ENCODE measurements at regions not wholly inside any gene's neighbourhood (a gene's known extent, or its start where the extent isn't known, plus 50 kb on each side); places are given as distances from the start of the nearest gene placed in this dataset.
"Not testable (repeated sequence)": the region's sequence is repeated elsewhere in the genome, so short reads cannot be mapped to it uniquely, and the experiment has no call there.

DNA sequence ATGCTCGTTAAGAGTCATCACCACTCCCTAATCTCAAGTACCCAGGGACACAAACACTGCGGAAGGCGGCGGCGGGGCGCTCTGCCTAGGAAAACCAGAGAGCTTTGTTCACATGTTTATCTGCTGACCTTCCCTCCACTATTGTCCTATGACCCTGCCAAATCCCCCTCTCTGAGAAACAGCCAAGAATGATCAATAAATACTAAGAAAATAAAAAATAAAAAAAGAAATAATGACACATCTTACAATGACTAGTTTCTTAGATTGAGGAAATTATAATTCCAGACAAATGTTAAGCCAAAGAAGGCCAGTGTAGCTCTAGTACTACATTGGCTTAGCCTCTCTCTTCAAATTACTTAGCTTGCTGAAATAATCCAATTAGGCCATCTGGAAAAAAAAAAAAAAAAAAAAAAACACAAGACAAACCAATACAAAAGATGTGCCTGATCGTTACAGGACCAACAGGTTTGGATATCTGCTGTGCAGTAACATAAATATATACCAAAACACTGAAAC, 58.0 kb downstream of the ANXA2R start:
- no peak for DNase-seq (ENCODE audit: unreplicated experiment)
- ChIA-PET CTCF (interaction anchor here (0.6 to 0.7 kb wide), 2 partner anchors 17 to 32 kb away, joined by 3 to 4 read pairs; no protein-coding TSS in a partner anchor), POLR2A (interaction anchor here (0.6 to 1.4 kb wide), 3 partner anchors 60 to 85 kb away, joined by 4 to 13 read pairs (median 4); no protein-coding TSS in a partner anchor)
- Mint-ChIP-seq H3K27ac (ENCODE audit: low read depth, unreplicated experiment) (peak overlapping the region; percentile 84), H3K4me3 (ENCODE audit: unreplicated experiment) (no peak overlapping the region), H3K4me1 (ENCODE audit: insufficient read depth, unreplicated experiment) (peaks cover 20% of the 10 kb centered on the region), H3K36me3 (ENCODE audit: insufficient read depth, unreplicated experiment) (no peaks in the 10 kb centered on the region), H3K27me3 (ENCODE audit: insufficient read depth, unreplicated experiment) (no peaks in the 10 kb centered on the region), H3K9me3 (ENCODE audit: unreplicated experiment) (no peaks in the 10 kb centered on the region)
- TF ChIP-seq, protein P1, sequence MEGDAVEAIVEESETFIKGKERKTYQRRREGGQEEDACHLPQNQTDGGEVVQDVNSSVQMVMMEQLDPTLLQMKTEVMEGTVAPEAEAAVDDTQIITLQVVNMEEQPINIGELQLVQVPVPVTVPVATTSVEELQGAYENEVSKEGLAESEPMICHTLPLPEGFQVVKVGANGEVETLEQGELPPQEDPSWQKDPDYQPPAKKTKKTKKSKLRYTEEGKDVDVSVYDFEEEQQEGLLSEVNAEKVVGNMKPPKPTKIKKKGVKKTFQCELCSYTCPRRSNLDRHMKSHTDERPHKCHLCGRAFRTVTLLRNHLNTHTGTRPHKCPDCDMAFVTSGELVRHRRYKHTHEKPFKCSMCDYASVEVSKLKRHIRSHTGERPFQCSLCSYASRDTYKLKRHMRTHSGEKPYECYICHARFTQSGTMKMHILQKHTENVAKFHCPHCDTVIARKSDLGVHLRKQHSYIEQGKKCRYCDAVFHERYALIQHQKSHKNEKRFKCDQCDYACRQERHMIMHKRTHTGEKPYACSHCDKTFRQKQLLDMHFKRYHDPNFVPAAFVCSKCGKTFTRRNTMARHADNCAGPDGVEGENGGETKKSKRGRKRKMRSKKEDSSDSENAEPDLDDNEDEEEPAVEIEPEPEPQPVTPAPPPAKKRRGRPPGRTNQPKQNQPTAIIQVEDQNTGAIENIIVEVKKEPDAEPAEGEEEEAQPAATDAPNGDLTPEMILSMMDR (IDR thresholded peaks at IDR 0.05; ENCODE audit: unreplicated experiment), result no peak
- TSS peak; percentile 70 for BruUV-seq (replicated peaks)
- intact Hi-C loops (cut with micrococcal nuclease), result no loop called here

DNA sequence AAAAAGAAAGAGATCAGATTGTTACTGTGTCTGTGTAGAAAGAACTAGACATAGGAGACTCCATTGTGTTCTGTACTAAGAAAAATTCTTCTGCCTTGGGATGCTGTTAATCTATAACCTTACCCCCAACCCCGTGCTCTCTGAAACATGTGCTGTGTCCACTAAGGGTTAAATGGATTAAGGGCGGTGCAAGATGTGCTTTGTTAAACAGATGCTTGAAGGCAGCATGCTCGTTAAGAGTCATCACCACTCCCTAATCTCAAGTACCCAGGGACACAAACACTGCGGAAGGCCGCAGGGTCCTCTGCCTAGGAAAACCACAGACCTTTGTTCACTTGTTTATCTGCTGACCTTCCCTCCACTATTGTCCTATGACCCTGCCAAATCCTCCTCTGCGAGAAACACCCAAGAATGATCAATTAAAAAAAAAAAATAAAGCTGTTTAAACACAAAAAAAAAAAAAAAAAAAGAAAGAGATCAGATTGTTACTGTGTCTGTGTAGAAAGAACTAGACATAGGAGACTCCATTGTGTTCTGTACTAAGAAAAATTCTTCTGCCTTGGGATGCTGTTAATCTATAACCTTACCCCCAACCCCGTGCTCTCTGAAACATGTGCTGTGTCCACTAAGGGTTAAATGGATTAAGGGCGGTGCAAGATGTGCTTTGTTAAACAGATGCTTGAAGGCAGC, 58.6 kb downstream of the ANXA2R start:
- BruUV-seq (replicated peaks), result TSS peak; percentile 50
- CTCF ChIA-PET, result interaction anchor here (0.6 to 0.7 kb wide), 2 partner anchors 18 to 31 kb away, joined by 3 to 4 read pairs; no protein-coding TSS in a partner anchor
- not testable (repeated sequence) for H3K4me3 Mint-ChIP-seq (ENCODE audit: unreplicated experiment)

DNA sequence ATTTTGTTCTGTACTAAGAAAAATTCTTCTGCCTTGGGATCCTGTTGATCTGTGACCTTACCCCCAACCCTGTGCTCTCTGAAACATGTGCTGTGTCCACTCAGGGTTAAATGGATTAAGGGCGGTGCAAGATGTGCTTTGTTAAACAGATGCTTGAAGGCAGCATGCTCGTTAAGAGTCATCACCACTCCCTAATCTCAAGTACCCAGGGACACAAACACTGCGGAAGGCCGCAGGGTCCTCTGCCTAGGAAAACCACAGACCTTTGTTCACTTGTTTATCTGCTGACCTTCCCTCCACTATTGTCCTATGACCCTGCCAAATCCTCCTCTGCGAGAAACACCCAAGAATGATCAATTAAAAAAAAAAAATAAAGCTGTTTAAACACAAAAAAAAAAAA, 59.1 kb downstream of the ANXA2R start:
- H3K27me3 Mint-ChIP-seq (ENCODE audit: insufficient read depth, unreplicated experiment); H3K4me3 Mint-ChIP-seq (ENCODE audit: unreplicated experiment); POLR2A ChIA-PET; BruUV-seq (replicated peaks); H3K36me3 Mint-ChIP-seq (ENCODE audit: insufficient read depth, unreplicated experiment); CTCF ChIA-PET; intact Hi-C loops (cut with micrococcal nuclease); H3K27ac Mint-ChIP-seq (ENCODE audit: low read depth, unreplicated experiment); DNase-seq (ENCODE audit: unreplicated experiment); H3K9me3 Mint-ChIP-seq (ENCODE audit: unreplicated experiment): not testable (repeated sequence)
- H3K4me1 Mint-ChIP-seq (ENCODE audit: insufficient read depth, unreplicated experiment), result peaks cover 12% of the 10 kb centered on the region

More for the DNA sequence above, 58.6 kb downstream of the ANXA2R start:
- Mint-ChIP-seq H3K27ac (ENCODE audit: low read depth, unreplicated experiment) (peak overlapping the region; percentile 84), H3K4me1 (ENCODE audit: insufficient read depth, unreplicated experiment) (peaks cover 17% of the 10 kb centered on the region)
- H3K27me3 Mint-ChIP-seq (ENCODE audit: insufficient read depth, unreplicated experiment); H3K36me3 Mint-ChIP-seq (ENCODE audit: insufficient read depth, unreplicated experiment); H3K9me3 Mint-ChIP-seq (ENCODE audit: unreplicated experiment); DNase-seq (ENCODE audit: unreplicated experiment); intact Hi-C loops (cut with micrococcal nuclease): not testable (repeated sequence)
- POLR2A ChIA-PET, result interaction anchor here (0.6 to 1.4 kb wide), 3 partner anchors 61 to 86 kb away, joined by 4 to 13 read pairs (median 4); no protein-coding TSS in a partner anchor

DNA sequence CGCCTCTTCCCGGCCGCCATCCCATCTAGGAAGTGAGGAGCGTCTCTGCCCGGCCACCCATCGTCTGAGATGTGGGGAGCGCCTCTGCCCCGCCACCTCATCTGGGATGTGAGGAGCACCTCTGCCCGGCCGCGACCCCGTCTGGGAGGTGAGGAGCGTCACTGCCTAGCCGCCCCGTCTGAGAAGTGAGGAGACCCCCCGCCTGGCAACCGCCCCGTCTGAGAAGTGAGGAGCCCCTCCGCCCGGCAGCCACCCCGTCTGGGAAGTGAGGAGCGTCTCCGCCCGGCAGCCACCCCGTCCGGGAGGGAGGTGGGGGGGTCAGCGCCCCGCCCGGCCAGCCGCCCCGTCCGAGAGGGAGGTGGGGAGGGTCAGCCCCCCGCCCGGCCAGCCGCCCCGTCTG, 59.7 kb downstream of the ANXA2R start:
- H3K27ac Mint-ChIP-seq (ENCODE audit: low read depth, unreplicated experiment); CTCF ChIA-PET; DNase-seq (ENCODE audit: unreplicated experiment); H3K36me3 Mint-ChIP-seq (ENCODE audit: insufficient read depth, unreplicated experiment); H3K27me3 Mint-ChIP-seq (ENCODE audit: insufficient read depth, unreplicated experiment); H3K9me3 Mint-ChIP-seq (ENCODE audit: unreplicated experiment); H3K4me1 Mint-ChIP-seq (ENCODE audit: insufficient read depth, unreplicated experiment); H3K4me3 Mint-ChIP-seq (ENCODE audit: unreplicated experiment); BruUV-seq (replicated peaks); intact Hi-C loops (cut with micrococcal nuclease); POLR2A ChIA-PET: not testable (repeated sequence)

DNA sequence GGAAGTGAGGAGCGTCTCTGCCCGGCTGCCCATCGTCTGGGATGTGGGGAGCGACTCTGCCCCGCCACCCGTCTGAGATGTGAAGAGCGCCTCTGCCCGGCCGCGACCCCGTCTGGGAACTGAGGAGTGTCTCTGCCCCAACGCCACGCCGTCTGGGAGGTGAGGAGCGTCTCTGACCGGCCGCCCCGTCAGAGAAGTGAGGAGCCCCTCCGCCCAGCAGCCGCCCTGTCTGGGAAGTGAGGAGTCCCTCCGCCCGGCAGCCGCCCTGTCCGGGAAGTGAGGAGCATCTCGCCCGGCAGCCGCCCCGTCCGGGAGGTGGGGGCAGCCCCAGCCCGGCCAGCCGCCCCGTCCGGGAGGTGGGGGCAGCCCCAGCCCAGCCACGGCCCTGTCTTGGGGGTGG, 60.9 kb downstream of the ANXA2R start:
- H3K9me3 Mint-ChIP-seq (ENCODE audit: unreplicated experiment); DNase-seq (ENCODE audit: unreplicated experiment); H3K4me1 Mint-ChIP-seq (ENCODE audit: insufficient read depth, unreplicated experiment); POLR2A ChIA-PET; BruUV-seq (replicated peaks); H3K27ac Mint-ChIP-seq (ENCODE audit: low read depth, unreplicated experiment); H3K27me3 Mint-ChIP-seq (ENCODE audit: insufficient read depth, unreplicated experiment); intact Hi-C loops (cut with micrococcal nuclease); H3K36me3 Mint-ChIP-seq (ENCODE audit: insufficient read depth, unreplicated experiment); CTCF ChIA-PET; H3K4me3 Mint-ChIP-seq (ENCODE audit: unreplicated experiment): not testable (repeated sequence)

DNA sequence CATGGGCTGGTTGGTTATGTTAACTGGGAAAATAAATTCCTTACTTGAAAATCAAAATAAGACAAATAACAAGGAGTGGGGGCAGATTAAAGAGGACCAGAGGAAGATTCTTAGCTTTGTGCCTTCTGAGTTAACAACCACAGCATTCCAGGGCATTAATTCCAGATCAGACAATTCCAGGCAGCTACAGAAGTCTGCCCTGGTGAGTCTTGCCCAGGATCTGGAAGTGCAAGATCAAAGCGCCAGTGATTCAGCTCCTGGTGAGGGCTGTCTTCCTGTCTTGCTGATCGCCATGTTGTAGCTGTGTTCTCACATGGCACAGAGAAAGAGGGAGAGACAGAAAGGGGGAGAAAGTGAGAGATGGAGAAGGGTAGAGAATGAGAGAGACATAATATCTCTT, 65.6 kb downstream of the ANXA2R start:
- Mint-ChIP-seq H3K4me1 (ENCODE audit: insufficient read depth, unreplicated experiment) (no peaks in the 10 kb centered on the region), H3K27me3 (ENCODE audit: insufficient read depth, unreplicated experiment) (no peaks in the 10 kb centered on the region), H3K9me3 (ENCODE audit: unreplicated experiment) (no peaks in the 10 kb centered on the region), H3K36me3 (ENCODE audit: insufficient read depth, unreplicated experiment) (no peaks in the 10 kb centered on the region), H3K27ac (ENCODE audit: low read depth, unreplicated experiment) (no peak overlapping the region), H3K4me3 (ENCODE audit: unreplicated experiment) (no peak overlapping the region)
- POLR2A ChIA-PET, result interaction anchor here (1.0 kb wide), 1 partner anchor 90 kb away, joined by 6 read pairs; no protein-coding TSS in a partner anchor
- CTCF ChIA-PET, result interaction anchor here (0.6 kb wide), 1 partner anchor 67 kb away, joined by 5 read pairs; no protein-coding TSS in a partner anchor
- DNase-seq (ENCODE audit: unreplicated experiment), result no peak
- intact Hi-C loops (cut with micrococcal nuclease), result no loop called here
- TF ChIP-seq, protein P1 (IDR thresholded peaks at IDR 0.05; ENCODE audit: unreplicated experiment), result no peak
- BruUV-seq (replicated peaks), result no TSS peak
